Activated naive CD4-positive, alpha-beta T cell treated with anti-CD3 and anti-CD28 coated beads, Interleukin-2, amount 50 U/mL, for 72 hours (primary cell): ENCODE measurements at regions not wholly inside any gene's neighbourhood (a gene's known extent, or its start where the extent isn't known, plus 50 kb on each side); places are given as distances from the start of the nearest gene placed in this dataset.
"Not testable (repeated sequence)": the region's sequence is repeated elsewhere in the genome, so short reads cannot be mapped to it uniquely, and the experiment has no call there.

Experiments
- ATAC-seq, 2 donors: fragments of 150-1000 bp; cut with Tn5 transposase; 2 replicates each; pipeline ENCODE4 v1.10.0; 2021; ENCODE audit warnings: mild to moderate bottlenecking in 2 of 2, moderate library complexity in 2 of 2
- DNase-seq, 2 donors: peaks; one replicate each; pipeline ENCODE4 v3.0.0; 2021 to 2022; ENCODE audit warnings: low spot score in 2 of 2
- H3K27ac Mint-ChIP-seq, 2 donors: one replicate each; pipeline ENCODE4 v1.8.0; 2022; ENCODE audit warnings: mild to moderate bottlenecking in 2 of 2, mixed read lengths in 2 of 2
- H3K36me3 Mint-ChIP-seq, 2 donors: one replicate each; pipeline ENCODE4 v1.8.0; 2022; ENCODE audit warnings: mixed read lengths in 2 of 2
- H3K9me3 Mint-ChIP-seq, 2 donors: one replicate each; pipeline ENCODE4 v1.8.0; 2022; ENCODE audit warnings: mixed read lengths in 2 of 2

GRCh38 chr7:106358103-106358663 lies 73.4 kb upstream of the NAMPT start:
- DNase-seq (no peak), ATAC-seq (peak in 1 of 2 donors; percentile 94)

GRCh38 chr7:106357675-106358074 lies 72.9 kb upstream of the NAMPT start:
- DNase-seq (no peak), ATAC-seq (no peak)
- peaks cover 9 to 39% of the 10 kb centered on the region in 2 donors for H3K36me3 Mint-ChIP-seq
- no peak overlapping the region for H3K27ac Mint-ChIP-seq
- peaks cover 0 to 27% of the 10 kb centered on the region in 2 donors for H3K9me3 Mint-ChIP-seq

More at GRCh38 chr7:106358103-106358663, 73.4 kb upstream of the NAMPT start:
- peaks cover 9 to 44% of the 10 kb centered on the region in 2 donors for H3K36me3 Mint-ChIP-seq
- peaks cover 0 to 29% of the 10 kb centered on the region in 2 donors for H3K9me3 Mint-ChIP-seq
- H3K27ac Mint-ChIP-seq, result no peak overlapping the region

- ATAC-seq, result no peak
- H3K27ac Mint-ChIP-seq, result no peak overlapping the region
- DNase-seq, result no peak
- peaks cover 5 to 25% of the 10 kb centered on the region in 2 donors for H3K36me3 Mint-ChIP-seq
- H3K9me3 Mint-ChIP-seq, result peaks cover 5 to 13% of the 10 kb centered on the region in 2 donors
Observed at GRCh38 chr7:106354822-106355221, 70.0 kb upstream of the NAMPT start.

GRCh38 chr7:106353944-106354343 lies 69.2 kb upstream of the NAMPT start:
- ATAC-seq (no peak), DNase-seq (no peak)
- H3K9me3 Mint-ChIP-seq, result peaks cover 11 to 16% of the 10 kb centered on the region in 2 donors
- peaks cover 11 to 28% of the 10 kb centered on the region in 2 donors for H3K36me3 Mint-ChIP-seq
- H3K27ac Mint-ChIP-seq, result no peak overlapping the region

- DNase-seq, result no peak
- peaks cover 46 to 58% of the 10 kb centered on the region in 2 donors for H3K36me3 Mint-ChIP-seq
Observed at GRCh38 chr7:106348231-106348630, 63.4 kb upstream of the NAMPT start.

GRCh38 chr7:106347229-106347833 lies 62.5 kb upstream of the NAMPT start:
- DNase-seq, result no peak
- peaks cover 45 to 54% of the 10 kb centered on the region in 2 donors for H3K9me3 Mint-ChIP-seq
- ATAC-seq, result no peak
- H3K36me3 Mint-ChIP-seq, result peaks cover 50 to 67% of the 10 kb centered on the region in 2 donors
- peak overlapping the region; percentile 37 to 100 for H3K27ac Mint-ChIP-seq

More at GRCh38 chr7:106348231-106348630, 63.4 kb upstream of the NAMPT start:
- no peak for ATAC-seq
- Mint-ChIP-seq H3K27ac (peak overlapping the region in 1 of 2 donors; percentile 100), H3K9me3 (peaks cover 39 to 45% of the 10 kb centered on the region in 2 donors)

- Mint-ChIP-seq H3K36me3 (peaks cover 56 to 73% of the 10 kb centered on the region in 2 donors), H3K27ac (peak overlapping the region; percentile 98 to 100), H3K9me3 (peaks cover 51 to 60% of the 10 kb centered on the region in 2 donors)
- DNase-seq, result peak in 1 of 2 donors; percentile 46
- ATAC-seq, result peak; percentile 81 to 83
Observed at GRCh38 chr7:106346678-106347217, 62.0 kb upstream of the NAMPT start.

GRCh38 chr7:106346167-106346677 lies 61.4 kb upstream of the NAMPT start:
- H3K9me3 Mint-ChIP-seq, result peaks cover 53 to 63% of the 10 kb centered on the region in 2 donors
- DNase-seq (no peak), ATAC-seq (no peak)
- peak overlapping the region; percentile 98 to 100 for H3K27ac Mint-ChIP-seq
- peaks cover 59 to 77% of the 10 kb centered on the region in 2 donors for H3K36me3 Mint-ChIP-seq

GRCh38 chr7:106345421-106346166 lies 60.8 kb upstream of the NAMPT start:
- Mint-ChIP-seq H3K9me3 (peaks cover 54 to 63% of the 10 kb centered on the region in 2 donors), H3K36me3 (peaks cover 59 to 78% of the 10 kb centered on the region in 2 donors), H3K27ac (peak overlapping the region; percentile 98 to 100)
- peak; percentile 76 to 79 for ATAC-seq
- peak; percentile 49 to 68 for DNase-seq

- no peak for DNase-seq
- H3K9me3 Mint-ChIP-seq, result peaks cover 57 to 65% of the 10 kb centered on the region in 2 donors
Observed at GRCh38 chr7:106344861-106345260, 60.1 kb upstream of the NAMPT start.

GRCh38 chr7:106344211-106344610 lies 59.4 kb upstream of the NAMPT start:
- Mint-ChIP-seq H3K27ac (peak overlapping the region; percentile 98 to 100), H3K36me3 (peaks cover 53 to 78% of the 10 kb centered on the region in 2 donors), H3K9me3 (peaks cover 55 to 64% of the 10 kb centered on the region in 2 donors)
- ATAC-seq, result no peak
- no peak for DNase-seq

More at GRCh38 chr7:106344861-106345260, 60.1 kb upstream of the NAMPT start:
- Mint-ChIP-seq H3K36me3 (peaks cover 57 to 78% of the 10 kb centered on the region in 2 donors), H3K27ac (peak overlapping the region; percentile 98 to 100)
- ATAC-seq, result no peak

GRCh38 chr7:106342049-106342448 lies 57.3 kb upstream of the NAMPT start:
- peaks cover 41 to 75% of the 10 kb centered on the region in 2 donors for H3K36me3 Mint-ChIP-seq
- H3K27ac Mint-ChIP-seq, DNase-seq, ATAC-seq: not testable (repeated sequence)
- H3K9me3 Mint-ChIP-seq, result peaks cover 42 to 53% of the 10 kb centered on the region in 2 donors

- Mint-ChIP-seq H3K36me3 (peaks cover 41 to 84% of the 10 kb centered on the region in 2 donors), H3K9me3 (peaks cover 42 to 53% of the 10 kb centered on the region in 2 donors), H3K27ac (peak overlapping the region; percentile 13 to 91)
- ATAC-seq, result peak; percentile 6 to 17
- not testable (repeated sequence) for DNase-seq
Observed at GRCh38 chr7:106340247-106340596, 55.4 kb upstream of the NAMPT start.

- peaks cover 37 to 48% of the 10 kb centered on the region in 2 donors for H3K9me3 Mint-ChIP-seq
- peak overlapping the region; percentile 13 to 91 for H3K27ac Mint-ChIP-seq
- DNase-seq (no peak), ATAC-seq (peak; percentile 68 to 78)
- peaks cover 35 to 79% of the 10 kb centered on the region in 2 donors for H3K36me3 Mint-ChIP-seq
Observed at GRCh38 chr7:106339513-106340246, 54.9 kb upstream of the NAMPT start.

- H3K27ac Mint-ChIP-seq, result no peak overlapping the region
- ATAC-seq (no peak), DNase-seq (no peak)
- peaks cover 24 to 34% of the 10 kb centered on the region in 2 donors for H3K9me3 Mint-ChIP-seq
- H3K36me3 Mint-ChIP-seq, result peaks cover 26 to 65% of the 10 kb centered on the region in 2 donors
Observed at GRCh38 chr7:106337754-106338153, 53.0 kb upstream of the NAMPT start.

- ATAC-seq, result no peak
- Mint-ChIP-seq H3K27ac (no peak overlapping the region), H3K9me3 (peaks cover 13 to 19% of the 10 kb centered on the region in 2 donors), H3K36me3 (peaks cover 12 to 49% of the 10 kb centered on the region in 2 donors)
- DNase-seq, result no peak
Observed at GRCh38 chr7:106335814-106336213, 51.0 kb upstream of the NAMPT start.
